ENCODE measurements at regions not wholly inside any gene's neighbourhood (a gene's known extent, or its start where the extent isn't known, plus 50 kb on each side); places are given as distances from the start of the nearest gene placed in this dataset.

DNA sequence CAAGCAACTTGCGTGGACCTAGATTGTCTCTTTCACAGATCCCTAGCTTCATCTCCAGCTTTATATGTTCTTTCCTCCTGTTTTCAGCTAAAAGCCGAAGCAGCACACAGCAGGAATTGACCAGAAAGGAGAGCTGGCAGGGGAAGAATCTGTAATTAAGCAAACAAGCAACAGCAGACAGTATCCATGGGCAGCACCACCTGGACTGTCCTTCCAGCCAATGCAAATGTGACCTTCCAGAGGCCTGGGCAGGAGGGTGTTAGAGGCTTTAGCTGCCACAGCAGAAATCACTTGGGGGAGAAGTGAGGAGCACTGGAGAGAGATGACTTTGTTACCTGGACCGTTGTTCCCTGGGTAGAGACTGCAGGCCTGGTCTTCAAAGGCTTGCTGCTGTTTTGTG, 427.6 kb upstream of the GOT2 start:
- H3K27me3 ChIP-seq (ENCODE audit: insufficient read depth) = no peaks in the 10 kb centered on the region
- no peaks in the 10 kb centered on the region for H3K27me3 Mint-ChIP-seq (ENCODE audit: insufficient read depth, low read depth, poor library complexity)
- H3K27ac Mint-ChIP-seq = 0 out of 2 replicates have a peak overlapping the region, but pooled peaks have one; percentile 17
- ATAC-seq (no peak), DNase-seq (ENCODE audit: low spot score) (no peak)
- H3K4me3 ChIP-seq = no peak overlapping the region
- no peaks in the 10 kb centered on the region for H3F3A ChIP-seq (replicated peaks; ENCODE audit: low read depth)
- H3K4me3 Mint-ChIP-seq = no peak overlapping the region
- H4K20me1 ChIP-seq (replicated peaks; ENCODE audit: insufficient read depth) = no peaks in the 10 kb centered on the region
- no peaks in the 10 kb centered on the region for H3K9me2 ChIP-seq (ENCODE audit: insufficient read depth)
- no peaks in the 10 kb centered on the region; the same call in 1 of the 2 replicates for H3K36me3 ChIP-seq (ENCODE audit: insufficient read depth)
- H3K4me2 ChIP-seq = no peak overlapping the region
- no peaks in the 10 kb centered on the region for H3K79me2 ChIP-seq (replicated peaks; ENCODE audit: insufficient read depth)
- H3K9me3 Mint-ChIP-seq = peaks cover 5% of the 10 kb centered on the region; the same call in 2 of the 3 replicates
- TF ChIP-seq CREB1 (CRISPR knock-in tag; IDR thresholded peaks at IDR 0.05; ENCODE audit: low read depth) (no peak), STAT1 (IDR thresholded peaks at IDR 0.05; ENCODE audit: unreplicated experiment) (no peak), ZNF331 (CRISPR knock-in tag; IDR thresholded peaks at IDR 0.05; ENCODE audit: low read depth) (no peak), EZH2phosphoT487 (IDR thresholded peaks at IDR 0.05; ENCODE audit: unreplicated experiment) (no peak), ZNF114 (CRISPR knock-in tag; IDR thresholded peaks at IDR 0.05) (no peak), JUNB (IDR thresholded peaks at IDR 0.05; ENCODE audit: unreplicated experiment) (no peak)
- TF ChIP-seq, protein P1, sequence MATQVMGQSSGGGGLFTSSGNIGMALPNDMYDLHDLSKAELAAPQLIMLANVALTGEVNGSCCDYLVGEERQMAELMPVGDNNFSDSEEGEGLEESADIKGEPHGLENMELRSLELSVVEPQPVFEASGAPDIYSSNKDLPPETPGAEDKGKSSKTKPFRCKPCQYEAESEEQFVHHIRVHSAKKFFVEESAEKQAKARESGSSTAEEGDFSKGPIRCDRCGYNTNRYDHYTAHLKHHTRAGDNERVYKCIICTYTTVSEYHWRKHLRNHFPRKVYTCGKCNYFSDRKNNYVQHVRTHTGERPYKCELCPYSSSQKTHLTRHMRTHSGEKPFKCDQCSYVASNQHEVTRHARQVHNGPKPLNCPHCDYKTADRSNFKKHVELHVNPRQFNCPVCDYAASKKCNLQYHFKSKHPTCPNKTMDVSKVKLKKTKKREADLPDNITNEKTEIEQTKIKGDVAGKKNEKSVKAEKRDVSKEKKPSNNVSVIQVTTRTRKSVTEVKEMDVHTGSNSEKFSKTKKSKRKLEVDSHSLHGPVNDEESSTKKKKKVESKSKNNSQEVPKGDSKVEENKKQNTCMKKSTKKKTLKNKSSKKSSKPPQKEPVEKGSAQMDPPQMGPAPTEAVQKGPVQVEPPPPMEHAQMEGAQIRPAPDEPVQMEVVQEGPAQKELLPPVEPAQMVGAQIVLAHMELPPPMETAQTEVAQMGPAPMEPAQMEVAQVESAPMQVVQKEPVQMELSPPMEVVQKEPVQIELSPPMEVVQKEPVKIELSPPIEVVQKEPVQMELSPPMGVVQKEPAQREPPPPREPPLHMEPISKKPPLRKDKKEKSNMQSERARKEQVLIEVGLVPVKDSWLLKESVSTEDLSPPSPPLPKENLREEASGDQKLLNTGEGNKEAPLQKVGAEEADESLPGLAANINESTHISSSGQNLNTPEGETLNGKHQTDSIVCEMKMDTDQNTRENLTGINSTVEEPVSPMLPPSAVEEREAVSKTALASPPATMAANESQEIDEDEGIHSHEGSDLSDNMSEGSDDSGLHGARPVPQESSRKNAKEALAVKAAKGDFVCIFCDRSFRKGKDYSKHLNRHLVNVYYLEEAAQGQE (IDR thresholded peaks at IDR 0.05; ENCODE audit: unreplicated experiment) = no peak
- TF ChIP-seq, protein P2, sequence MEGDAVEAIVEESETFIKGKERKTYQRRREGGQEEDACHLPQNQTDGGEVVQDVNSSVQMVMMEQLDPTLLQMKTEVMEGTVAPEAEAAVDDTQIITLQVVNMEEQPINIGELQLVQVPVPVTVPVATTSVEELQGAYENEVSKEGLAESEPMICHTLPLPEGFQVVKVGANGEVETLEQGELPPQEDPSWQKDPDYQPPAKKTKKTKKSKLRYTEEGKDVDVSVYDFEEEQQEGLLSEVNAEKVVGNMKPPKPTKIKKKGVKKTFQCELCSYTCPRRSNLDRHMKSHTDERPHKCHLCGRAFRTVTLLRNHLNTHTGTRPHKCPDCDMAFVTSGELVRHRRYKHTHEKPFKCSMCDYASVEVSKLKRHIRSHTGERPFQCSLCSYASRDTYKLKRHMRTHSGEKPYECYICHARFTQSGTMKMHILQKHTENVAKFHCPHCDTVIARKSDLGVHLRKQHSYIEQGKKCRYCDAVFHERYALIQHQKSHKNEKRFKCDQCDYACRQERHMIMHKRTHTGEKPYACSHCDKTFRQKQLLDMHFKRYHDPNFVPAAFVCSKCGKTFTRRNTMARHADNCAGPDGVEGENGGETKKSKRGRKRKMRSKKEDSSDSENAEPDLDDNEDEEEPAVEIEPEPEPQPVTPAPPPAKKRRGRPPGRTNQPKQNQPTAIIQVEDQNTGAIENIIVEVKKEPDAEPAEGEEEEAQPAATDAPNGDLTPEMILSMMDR (conservative IDR thresholded peaks at IDR 0.05; ENCODE audit: low read depth in 2 of 2) = no peak
- H3K4me1 ChIP-seq (ENCODE audit: insufficient read depth) = no peaks in the 10 kb centered on the region
- no peaks in the 10 kb centered on the region for H3K36me3 Mint-ChIP-seq (ENCODE audit: low read depth)
- peaks cover 5% of the 10 kb centered on the region for H3K4me1 Mint-ChIP-seq
- H3K27ac ChIP-seq (ENCODE audit: low read depth) = no peak overlapping the region
- peak overlapping the region; percentile 69 for H2AFZ ChIP-seq

DNA sequence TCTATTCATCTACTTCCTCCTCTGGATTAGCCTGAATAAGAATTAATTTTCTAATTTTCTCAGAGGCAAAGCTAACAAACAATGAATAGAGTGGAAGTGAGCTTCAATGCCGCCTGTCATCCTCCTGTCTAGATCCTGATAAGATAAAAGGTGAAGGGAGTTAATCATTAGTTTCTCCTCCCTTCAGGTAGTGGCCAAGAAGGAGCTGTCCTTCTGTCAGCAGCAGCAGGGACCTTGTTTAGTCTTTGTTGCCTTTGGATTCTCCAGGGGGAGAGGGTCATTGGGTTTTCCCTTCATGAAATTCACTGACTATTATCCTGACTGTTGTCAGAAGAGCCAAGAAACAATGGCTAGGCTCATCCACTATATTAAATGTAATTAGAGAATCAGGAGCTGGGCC, 420.2 kb upstream of the GOT2 start:
- Histone ChIP-seq H3K9me2 (ENCODE audit: insufficient read depth) (no peaks in the 10 kb centered on the region), H3F3A (replicated peaks; ENCODE audit: low read depth) (no peaks in the 10 kb centered on the region), H4K20me1 (replicated peaks; ENCODE audit: insufficient read depth) (no peaks in the 10 kb centered on the region), H3K27me3 (ENCODE audit: insufficient read depth) (no peaks in the 10 kb centered on the region), H2AFZ (no peak overlapping the region), H3K4me3 (no peak overlapping the region), H3K4me1 (ENCODE audit: insufficient read depth) (no peaks in the 10 kb centered on the region), H3K27ac (ENCODE audit: low read depth) (no peak overlapping the region), H3K4me2 (no peak overlapping the region), H3K36me3 (ENCODE audit: insufficient read depth) (no peaks in the 10 kb centered on the region), H3K79me2 (replicated peaks; ENCODE audit: insufficient read depth) (no peaks in the 10 kb centered on the region)
- DNase-seq (ENCODE audit: low spot score) (no peak), ATAC-seq (no peak)
- no peaks in the 10 kb centered on the region for H3K36me3 Mint-ChIP-seq (ENCODE audit: low read depth)
- no peak overlapping the region for H3K4me3 Mint-ChIP-seq
- H3K27me3 Mint-ChIP-seq (ENCODE audit: insufficient read depth, low read depth, poor library complexity) = peaks cover 4% of the 10 kb centered on the region
- no peaks in the 10 kb centered on the region for H3K9me3 Mint-ChIP-seq
- 0 out of 3 replicates have a peak, but pooled peaks cover 3% of the 10 kb centered on the region for H3K4me1 Mint-ChIP-seq
- no peak overlapping the region for H3K27ac Mint-ChIP-seq
- TF ChIP-seq EZH2phosphoT487 (IDR thresholded peaks at IDR 0.05; ENCODE audit: unreplicated experiment) (no peak), STAT1 (IDR thresholded peaks at IDR 0.05; ENCODE audit: unreplicated experiment) (no peak), JUNB (IDR thresholded peaks at IDR 0.05; ENCODE audit: unreplicated experiment) (no peak)
- TF ChIP-seq, protein P3, sequence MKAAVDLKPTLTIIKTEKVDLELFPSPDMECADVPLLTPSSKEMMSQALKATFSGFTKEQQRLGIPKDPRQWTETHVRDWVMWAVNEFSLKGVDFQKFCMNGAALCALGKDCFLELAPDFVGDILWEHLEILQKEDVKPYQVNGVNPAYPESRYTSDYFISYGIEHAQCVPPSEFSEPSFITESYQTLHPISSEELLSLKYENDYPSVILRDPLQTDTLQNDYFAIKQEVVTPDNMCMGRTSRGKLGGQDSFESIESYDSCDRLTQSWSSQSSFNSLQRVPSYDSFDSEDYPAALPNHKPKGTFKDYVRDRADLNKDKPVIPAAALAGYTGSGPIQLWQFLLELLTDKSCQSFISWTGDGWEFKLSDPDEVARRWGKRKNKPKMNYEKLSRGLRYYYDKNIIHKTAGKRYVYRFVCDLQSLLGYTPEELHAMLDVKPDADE (IDR thresholded peaks at IDR 0.05) = no peak
- TF ChIP-seq, protein P1 (IDR thresholded peaks at IDR 0.05; ENCODE audit: unreplicated experiment) = no peak
